ENCODE measurements at regions not wholly inside any gene's neighbourhood (a gene's known extent, or its start where the extent isn't known, plus 50 kb on each side); places are given as distances from the start of the nearest gene placed in this dataset.

DNA sequence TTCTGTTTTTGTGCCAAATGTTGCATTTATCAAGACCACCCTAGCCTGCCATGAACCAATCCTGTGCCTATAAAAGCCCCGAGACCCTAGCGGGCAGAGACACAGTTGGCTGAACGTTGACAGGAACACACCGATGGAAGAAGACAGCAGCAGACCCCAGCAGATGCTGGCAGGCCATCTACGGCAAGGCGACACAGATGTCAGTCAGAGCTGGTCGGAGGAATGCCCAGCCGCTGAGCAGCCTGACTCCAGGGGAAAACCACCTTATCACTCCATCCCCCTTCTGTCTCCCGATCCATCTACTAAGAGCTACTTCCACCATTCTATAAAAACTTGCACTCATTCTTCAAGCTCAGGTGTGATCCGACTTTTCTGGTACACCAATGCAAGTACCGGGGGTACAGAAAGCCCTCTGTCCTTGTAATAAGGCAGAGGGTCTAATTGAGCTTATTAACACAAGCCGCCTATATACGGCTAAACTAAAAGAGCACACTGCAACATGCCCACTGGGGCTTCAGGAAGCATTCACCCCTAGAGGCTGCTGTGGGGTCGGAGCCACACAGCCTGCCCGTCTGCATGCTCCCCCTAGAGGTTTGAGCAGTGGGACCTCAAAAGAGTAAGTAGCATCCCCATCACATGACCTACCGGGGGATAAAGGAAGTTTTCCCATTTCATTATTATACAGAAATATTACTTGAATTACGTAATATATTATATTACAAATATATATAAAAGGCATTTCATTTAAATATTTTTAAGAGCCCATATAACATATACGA is 1156.3 kb upstream of the B3GALT2 start:
- TF ChIP-seq, protein P1, sequence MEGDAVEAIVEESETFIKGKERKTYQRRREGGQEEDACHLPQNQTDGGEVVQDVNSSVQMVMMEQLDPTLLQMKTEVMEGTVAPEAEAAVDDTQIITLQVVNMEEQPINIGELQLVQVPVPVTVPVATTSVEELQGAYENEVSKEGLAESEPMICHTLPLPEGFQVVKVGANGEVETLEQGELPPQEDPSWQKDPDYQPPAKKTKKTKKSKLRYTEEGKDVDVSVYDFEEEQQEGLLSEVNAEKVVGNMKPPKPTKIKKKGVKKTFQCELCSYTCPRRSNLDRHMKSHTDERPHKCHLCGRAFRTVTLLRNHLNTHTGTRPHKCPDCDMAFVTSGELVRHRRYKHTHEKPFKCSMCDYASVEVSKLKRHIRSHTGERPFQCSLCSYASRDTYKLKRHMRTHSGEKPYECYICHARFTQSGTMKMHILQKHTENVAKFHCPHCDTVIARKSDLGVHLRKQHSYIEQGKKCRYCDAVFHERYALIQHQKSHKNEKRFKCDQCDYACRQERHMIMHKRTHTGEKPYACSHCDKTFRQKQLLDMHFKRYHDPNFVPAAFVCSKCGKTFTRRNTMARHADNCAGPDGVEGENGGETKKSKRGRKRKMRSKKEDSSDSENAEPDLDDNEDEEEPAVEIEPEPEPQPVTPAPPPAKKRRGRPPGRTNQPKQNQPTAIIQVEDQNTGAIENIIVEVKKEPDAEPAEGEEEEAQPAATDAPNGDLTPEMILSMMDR (IDR thresholded peaks at IDR 0.05 in 2 of 3, conservative IDR thresholded peaks at IDR 0.05 in 1 of 3; ENCODE audit: borderline replicate concordance in 1 of 3, insufficient read depth in 1 of 3, low read depth in 2 of 3, low read length in 2 of 3): peak in 2 of 3 experiments; percentile 28 to 53; a peak in 2 of 6 replicates
- TF ChIP-seq, protein P2, sequence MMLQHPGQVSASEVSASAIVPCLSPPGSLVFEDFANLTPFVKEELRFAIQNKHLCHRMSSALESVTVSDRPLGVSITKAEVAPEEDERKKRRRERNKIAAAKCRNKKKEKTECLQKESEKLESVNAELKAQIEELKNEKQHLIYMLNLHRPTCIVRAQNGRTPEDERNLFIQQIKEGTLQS (IDR thresholded peaks at IDR 0.05): no peak
- TF ChIP-seq REST (IDR thresholded peaks at IDR 0.05; ENCODE audit: low read depth) (no peak), EZH2 (IDR thresholded peaks at IDR 0.05) (no peak)

Data from HCT116 (cell line).